ENCODE measurements at regions not wholly inside any gene's neighbourhood (a gene's known extent, or its start where the extent isn't known, plus 50 kb on each side); places are given as distances from the start of the nearest gene placed in this dataset.
"Not testable (repeated sequence)": the region's sequence is repeated elsewhere in the genome, so short reads cannot be mapped to it uniquely, and the experiment has no call there.

GRCh38 chr6:100210137-100211117, 216.4 kb upstream of the MCHR2 start:
- DNase-seq (ENCODE audit: low spot score): no peak
- Mint-ChIP-seq H3K4me1 (ENCODE audit: low read depth) (no peaks in the 10 kb centered on the region), H3K36me3 (ENCODE audit: low read depth) (no peaks in the 10 kb centered on the region), H3K9me3 (no peaks in the 10 kb centered on the region), H3K27me3 (ENCODE audit: insufficient read depth) (peaks cover 3% of the 10 kb centered on the region), H3K4me3 (no peak overlapping the region), H3K27ac (no peak overlapping the region)
- intact Hi-C loops (cut with micrococcal nuclease): no loop called here

- no peak for DNase-seq (ENCODE audit: low spot score)
- peaks cover 3% of the 10 kb centered on the region for H3K27me3 Mint-ChIP-seq (ENCODE audit: insufficient read depth)
- intact Hi-C loops (cut with micrococcal nuclease): no loop called here
- H3K36me3 Mint-ChIP-seq (ENCODE audit: low read depth): no peaks in the 10 kb centered on the region
- no peaks in the 10 kb centered on the region for H3K4me1 Mint-ChIP-seq (ENCODE audit: low read depth)
- H3K27ac Mint-ChIP-seq: no peak overlapping the region
- H3K9me3 Mint-ChIP-seq: no peaks in the 10 kb centered on the region
- H3K4me3 Mint-ChIP-seq: no peak overlapping the region
These were observed 215.5 kb upstream of the MCHR2 start for GRCh38 chr6:100209323-100210136.

- no peak for DNase-seq (ENCODE audit: low spot score)
- Mint-ChIP-seq H3K27ac (no peak overlapping the region), H3K9me3 (no peaks in the 10 kb centered on the region), H3K27me3 (ENCODE audit: insufficient read depth) (no peaks in the 10 kb centered on the region), H3K4me1 (ENCODE audit: low read depth) (no peaks in the 10 kb centered on the region), H3K4me3 (no peak overlapping the region), H3K36me3 (ENCODE audit: low read depth) (no peaks in the 10 kb centered on the region)
- intact Hi-C loops (cut with micrococcal nuclease): no loop called here
These were observed 209.4 kb upstream of the MCHR2 start for GRCh38 chr6:100203400-100203799.

GRCh38 chr6:100202417-100203194, 208.6 kb upstream of the MCHR2 start:
- Mint-ChIP-seq H3K27me3 (ENCODE audit: insufficient read depth) (no peaks in the 10 kb centered on the region), H3K27ac (no peak overlapping the region), H3K9me3 (no peaks in the 10 kb centered on the region), H3K36me3 (ENCODE audit: low read depth) (no peaks in the 10 kb centered on the region), H3K4me1 (ENCODE audit: low read depth) (no peaks in the 10 kb centered on the region), H3K4me3 (no peak overlapping the region)
- intact Hi-C loops (cut with micrococcal nuclease): no loop called here
- no peak for DNase-seq (ENCODE audit: low spot score)

- H3K36me3 Mint-ChIP-seq (ENCODE audit: low read depth); DNase-seq (ENCODE audit: low spot score); H3K27ac Mint-ChIP-seq; H3K9me3 Mint-ChIP-seq; H3K4me1 Mint-ChIP-seq (ENCODE audit: low read depth); intact Hi-C loops (cut with micrococcal nuclease); H3K4me3 Mint-ChIP-seq; H3K27me3 Mint-ChIP-seq (ENCODE audit: insufficient read depth): not testable (repeated sequence)
These were observed 202.4 kb upstream of the MCHR2 start for GRCh38 chr6:100196214-100196982.

GRCh38 chr6:100195244-100195643, 201.2 kb upstream of the MCHR2 start:
- H3K4me1 Mint-ChIP-seq (ENCODE audit: low read depth); H3K9me3 Mint-ChIP-seq; DNase-seq (ENCODE audit: low spot score); H3K4me3 Mint-ChIP-seq; H3K27me3 Mint-ChIP-seq (ENCODE audit: insufficient read depth); H3K36me3 Mint-ChIP-seq (ENCODE audit: low read depth); H3K27ac Mint-ChIP-seq; intact Hi-C loops (cut with micrococcal nuclease): not testable (repeated sequence)

GRCh38 chr6:100194535-100194934, 200.5 kb upstream of the MCHR2 start:
- intact Hi-C loops (cut with micrococcal nuclease): no loop called here
- no peak overlapping the region for H3K4me3 Mint-ChIP-seq
- no peaks in the 10 kb centered on the region for H3K4me1 Mint-ChIP-seq (ENCODE audit: low read depth)
- H3K27me3 Mint-ChIP-seq (ENCODE audit: insufficient read depth): peaks cover 2% of the 10 kb centered on the region
- no peaks in the 10 kb centered on the region for H3K9me3 Mint-ChIP-seq
- no peaks in the 10 kb centered on the region for H3K36me3 Mint-ChIP-seq (ENCODE audit: low read depth)
- H3K27ac Mint-ChIP-seq: no peak overlapping the region
- DNase-seq (ENCODE audit: low spot score): no peak

GRCh38 chr6:100188754-100189153, 194.7 kb upstream of the MCHR2 start:
- Mint-ChIP-seq H3K4me1 (ENCODE audit: low read depth) (no peaks in the 10 kb centered on the region), H3K36me3 (ENCODE audit: low read depth) (no peaks in the 10 kb centered on the region), H3K9me3 (no peaks in the 10 kb centered on the region), H3K27me3 (ENCODE audit: insufficient read depth) (no peaks in the 10 kb centered on the region), H3K27ac (no peak overlapping the region), H3K4me3 (no peak overlapping the region)
- intact Hi-C loops (cut with micrococcal nuclease): no loop called here
- DNase-seq (ENCODE audit: low spot score): no peak

GRCh38 chr6:100186552-100186951, 192.5 kb upstream of the MCHR2 start:
- Mint-ChIP-seq H3K4me3 (no peak overlapping the region), H3K4me1 (ENCODE audit: low read depth) (no peaks in the 10 kb centered on the region), H3K36me3 (ENCODE audit: low read depth) (no peaks in the 10 kb centered on the region), H3K27ac (no peak overlapping the region), H3K9me3 (no peaks in the 10 kb centered on the region), H3K27me3 (ENCODE audit: insufficient read depth) (no peaks in the 10 kb centered on the region)
- intact Hi-C loops (cut with micrococcal nuclease): no loop called here
- DNase-seq (ENCODE audit: low spot score): no peak

- no peak for DNase-seq (ENCODE audit: low spot score)
- no peak overlapping the region for H3K27ac Mint-ChIP-seq
- H3K4me1 Mint-ChIP-seq (ENCODE audit: low read depth): no peaks in the 10 kb centered on the region
- intact Hi-C loops (cut with micrococcal nuclease): no loop called here
- H3K4me3 Mint-ChIP-seq: no peak overlapping the region
- no peaks in the 10 kb centered on the region for H3K27me3 Mint-ChIP-seq (ENCODE audit: insufficient read depth)
- H3K9me3 Mint-ChIP-seq: no peaks in the 10 kb centered on the region
- no peaks in the 10 kb centered on the region for H3K36me3 Mint-ChIP-seq (ENCODE audit: low read depth)
These were observed 191.6 kb upstream of the MCHR2 start for GRCh38 chr6:100185615-100186014.

GRCh38 chr6:100184473-100184872, 190.4 kb upstream of the MCHR2 start:
- H3K9me3 Mint-ChIP-seq: no peaks in the 10 kb centered on the region
- no peak for DNase-seq (ENCODE audit: low spot score)
- H3K4me3 Mint-ChIP-seq: no peak overlapping the region
- H3K36me3 Mint-ChIP-seq (ENCODE audit: low read depth): no peaks in the 10 kb centered on the region
- H3K27me3 Mint-ChIP-seq (ENCODE audit: insufficient read depth): no peaks in the 10 kb centered on the region
- H3K4me1 Mint-ChIP-seq (ENCODE audit: low read depth): no peaks in the 10 kb centered on the region
- intact Hi-C loops (cut with micrococcal nuclease): no loop called here
- no peak overlapping the region for H3K27ac Mint-ChIP-seq

GRCh38 chr6:100182313-100182712, 188.3 kb upstream of the MCHR2 start:
- no peaks in the 10 kb centered on the region for H3K36me3 Mint-ChIP-seq (ENCODE audit: low read depth)
- no peaks in the 10 kb centered on the region for H3K4me1 Mint-ChIP-seq (ENCODE audit: low read depth)
- intact Hi-C loops (cut with micrococcal nuclease): no loop called here
- no peak overlapping the region for H3K4me3 Mint-ChIP-seq
- DNase-seq (ENCODE audit: low spot score): no peak
- no peak overlapping the region for H3K27ac Mint-ChIP-seq
- no peaks in the 10 kb centered on the region for H3K27me3 Mint-ChIP-seq (ENCODE audit: insufficient read depth)
- no peaks in the 10 kb centered on the region for H3K9me3 Mint-ChIP-seq

All from activated T-helper 1 cell treated with anti-CD3 and anti-CD28 coated beads, Interleukin-12 subunit alpha, Interleukin-12 subunit beta, Interleukin-2, Interleukin-4 antibody, amounts not matched to agents 30 ng/mL and 10 ng/mL and 1 ng/mL, durations not matched to agents 14 hours and 24 hours and 36 hours (primary cell).